Hepatocyte (in vitro differentiated cells): ENCODE measurements at regions not wholly inside any gene's neighbourhood (a gene's known extent, or its start where the extent isn't known, plus 50 kb on each side); places are given as distances from the start of the nearest gene placed in this dataset.

Source experiments
- EZH2 ChIP-seq: fragments of 200-600 bp; sonication (generic); IDR thresholded peaks from 2 replicates; pipeline ENCODE4 v1.6.1; 2016; ENCODE audit warnings: antibody characterized with exemption, mild to moderate bottlenecking, borderline replicate concordance
- EZH2phosphoT487 ChIP-seq: fragments of 200-600 bp; sonication (generic); IDR thresholded peaks from one replicate; pipeline ENCODE4 v1.6.1; 2018; ENCODE audit warnings: antibody characterized with exemption, mild to moderate bottlenecking, low read depth, moderate library complexity; ENCODE audit not compliant: unreplicated experiment, severe bottlenecking
- TF ChIP-seq, protein P1 (sequence below): fragments of 200-600 bp; sonication (generic); IDR thresholded peaks from 2 replicates; pipeline ENCODE4 v1.5.1; 2016; ENCODE audit warnings: antibody characterized with exemption, mild to moderate bottlenecking; ENCODE audit not compliant: poor library complexity

DNA sequence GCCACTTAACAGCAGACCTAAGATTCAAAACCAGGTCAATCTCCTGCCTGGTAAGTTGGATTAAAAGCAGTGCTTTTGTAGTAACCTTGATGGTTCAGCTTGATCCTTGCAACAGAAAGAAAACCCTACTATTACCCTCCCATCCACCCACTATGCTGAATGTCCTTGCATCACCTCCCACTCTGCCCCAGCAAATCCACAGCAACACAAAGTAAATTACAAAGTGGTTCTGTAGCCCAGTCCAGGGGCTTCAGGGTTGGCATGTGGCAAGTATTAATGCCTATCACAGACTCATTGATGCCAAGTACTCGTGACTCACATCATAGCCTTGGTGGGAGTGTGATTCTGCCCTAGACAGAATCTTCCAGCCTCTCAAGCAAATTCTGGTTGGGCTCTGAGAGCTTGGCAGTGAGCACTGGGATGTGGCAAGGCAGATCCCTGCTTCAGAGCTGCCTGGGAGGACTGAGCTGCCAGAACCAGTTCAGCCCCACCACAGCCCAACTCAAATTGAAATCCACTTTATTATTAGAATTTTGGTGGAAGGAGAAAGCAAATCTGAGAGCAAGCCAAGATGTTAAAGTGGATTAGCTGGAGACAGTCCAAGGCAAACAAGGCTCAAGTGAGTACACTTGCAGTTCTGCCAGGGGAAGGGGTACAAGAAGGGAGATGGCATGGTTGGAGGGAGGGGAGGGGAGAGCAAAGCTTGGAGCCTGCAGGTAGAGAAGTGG lies 225.8 kb upstream of the UMPS start:
- TF ChIP-seq EZH2: no peak
- TF ChIP-seq, protein P1, sequence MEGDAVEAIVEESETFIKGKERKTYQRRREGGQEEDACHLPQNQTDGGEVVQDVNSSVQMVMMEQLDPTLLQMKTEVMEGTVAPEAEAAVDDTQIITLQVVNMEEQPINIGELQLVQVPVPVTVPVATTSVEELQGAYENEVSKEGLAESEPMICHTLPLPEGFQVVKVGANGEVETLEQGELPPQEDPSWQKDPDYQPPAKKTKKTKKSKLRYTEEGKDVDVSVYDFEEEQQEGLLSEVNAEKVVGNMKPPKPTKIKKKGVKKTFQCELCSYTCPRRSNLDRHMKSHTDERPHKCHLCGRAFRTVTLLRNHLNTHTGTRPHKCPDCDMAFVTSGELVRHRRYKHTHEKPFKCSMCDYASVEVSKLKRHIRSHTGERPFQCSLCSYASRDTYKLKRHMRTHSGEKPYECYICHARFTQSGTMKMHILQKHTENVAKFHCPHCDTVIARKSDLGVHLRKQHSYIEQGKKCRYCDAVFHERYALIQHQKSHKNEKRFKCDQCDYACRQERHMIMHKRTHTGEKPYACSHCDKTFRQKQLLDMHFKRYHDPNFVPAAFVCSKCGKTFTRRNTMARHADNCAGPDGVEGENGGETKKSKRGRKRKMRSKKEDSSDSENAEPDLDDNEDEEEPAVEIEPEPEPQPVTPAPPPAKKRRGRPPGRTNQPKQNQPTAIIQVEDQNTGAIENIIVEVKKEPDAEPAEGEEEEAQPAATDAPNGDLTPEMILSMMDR: no peak
- TF ChIP-seq EZH2phosphoT487: no peak
